Karpas-422 (cell line): ENCODE measurements at regions not wholly inside any gene's neighbourhood (a gene's known extent, or its start where the extent isn't known, plus 50 kb on each side); places are given as distances from the start of the nearest gene placed in this dataset.
"Not testable (repeated sequence)": the region's sequence is repeated elsewhere in the genome, so short reads cannot be mapped to it uniquely, and the experiment has no call there.

ENCODE experiments used
- DNase-seq: peaks from one replicate; pipeline ENCODE4 v3.0.0-alpha.2; 2015
- H2AFZ ChIP-seq: fragments of 200-600 bp; sonication (generic); 2 replicates; pipeline ENCODE4 v1.6.1; 2014; ENCODE audit warnings: antibody characterized with exemption, low read length, mixed read lengths
- H3K27ac ChIP-seq: fragments of 200-600 bp; sonication (generic); 2 replicates; pipeline ENCODE4 v1.5.1; 2014; ENCODE audit warnings: mild to moderate bottlenecking, low read length, moderate library complexity
- H3K27me3 ChIP-seq: fragments of 200-600 bp; sonication (generic); 2 replicates; pipeline ENCODE4 v1.6.1; 2014; ENCODE audit warnings: low read length, mixed read lengths
- H3K36me3 ChIP-seq: fragments of 200-600 bp; sonication (generic); 2 replicates; pipeline ENCODE4 v1.6.1; 2014; ENCODE audit warnings: low read length, mixed read lengths; ENCODE audit not compliant: insufficient read depth
- H3K4me1 ChIP-seq: fragments of 200-600 bp; sonication (generic); 2 replicates; pipeline ENCODE4 v1.6.1; 2014; ENCODE audit warnings: mild to moderate bottlenecking, low read length, mixed read lengths
- H3K4me2 ChIP-seq: fragments of 200-600 bp; sonication (generic); 2 replicates; pipeline ENCODE4 v1.6.1; 2014; ENCODE audit warnings: low read length, low read depth, mild to moderate bottlenecking; ENCODE audit not compliant: poor library complexity, severe bottlenecking
- H3K4me3 ChIP-seq: fragments of 200-600 bp; sonication (generic); 2 replicates; pipeline ENCODE4 v1.5.1; 2014; ENCODE audit warnings: mild to moderate bottlenecking, antibody characterized with exemption, low read length, mixed read lengths
- H3K79me2 ChIP-seq: fragments of 200-600 bp; sonication (generic); 2 replicates; pipeline ENCODE4 v1.6.1; 2014; ENCODE audit warnings: mild to moderate bottlenecking, low read length, mixed read lengths
- H3K9ac ChIP-seq: fragments of 200-600 bp; sonication (generic); 2 replicates; pipeline ENCODE4 v1.6.0; 2014; ENCODE audit warnings: low read length
- H3K9me2 ChIP-seq: fragments of 200-600 bp; sonication (generic), shearing (Covaris generic); replicated peaks from 2 replicates; pipeline ENCODE4 v1.6.0; 2014; ENCODE audit warnings: mild to moderate bottlenecking, low read length, moderate library complexity; ENCODE audit not compliant: insufficient read depth
- H3K9me3 ChIP-seq: fragments of 300-700, 200-600 bp; sonication (generic); 2 replicates; pipeline ENCODE4 v1.6.1; 2014; ENCODE audit warnings: low read length, mixed read lengths
- H4K20me1 ChIP-seq: fragments of 200-600 bp; sonication (generic); 2 replicates; pipeline ENCODE4 v1.6.1; 2014; ENCODE audit warnings: mild to moderate bottlenecking, antibody characterized with exemption, low read length, low read depth; ENCODE audit not compliant: insufficient read depth

DNA sequence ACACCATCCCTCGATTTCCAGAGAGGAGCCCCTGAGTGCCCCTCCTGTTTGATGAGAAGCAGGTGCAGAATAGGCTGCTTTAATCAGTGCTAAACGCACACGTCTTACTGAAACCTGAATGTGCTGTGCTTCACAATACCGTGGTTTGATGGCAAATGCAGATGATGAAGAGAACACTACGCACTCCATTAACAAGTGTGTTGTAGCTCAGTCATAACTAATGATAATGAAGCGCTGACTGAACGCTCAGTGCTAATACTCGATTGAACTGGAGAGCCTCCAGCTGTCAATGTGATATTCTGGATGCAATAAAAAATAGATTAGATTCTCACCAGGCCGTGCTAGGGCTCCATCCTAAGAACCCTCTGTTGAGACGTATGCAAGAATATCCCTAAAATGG lies 279.7 kb upstream of the PLPP4 start:
- Histone ChIP-seq H3K4me3 (no peak overlapping the region), H3K9me2 (no peaks in the 10 kb centered on the region), H3K27ac (no peak overlapping the region), H4K20me1 (peaks cover 31% of the 10 kb centered on the region), H3K9ac (no peak overlapping the region), H3K27me3 (no peaks in the 10 kb centered on the region), H2AFZ (no peak overlapping the region), H3K36me3 (peaks cover 97% of the 10 kb centered on the region), H3K9me3 (no peaks in the 10 kb centered on the region), H3K79me2 (peaks cover 92% of the 10 kb centered on the region), H3K4me2 (no peak overlapping the region), H3K4me1 (peaks cover 29% of the 10 kb centered on the region)
- DNase-seq: no peak

GRCh38 chr10:120180160-120180559 lies 276.9 kb upstream of the PLPP4 start:
- H3K9me2 ChIP-seq: no peaks in the 10 kb centered on the region
- DNase-seq: no peak
- peaks cover under 1% of the 10 kb centered on the region; the same call in 1 of the 2 replicates for H3K4me1 ChIP-seq
- no peaks in the 10 kb centered on the region for H3K27me3 ChIP-seq
- H3K4me3 ChIP-seq: no peak overlapping the region
- H3K36me3 ChIP-seq: peaks cover 97% of the 10 kb centered on the region
- H3K4me2 ChIP-seq: no peak overlapping the region
- peaks cover 80% of the 10 kb centered on the region for H3K79me2 ChIP-seq
- H3K9ac ChIP-seq: no peak overlapping the region
- H3K27ac ChIP-seq: no peak overlapping the region; the same call in 1 of the 2 replicates
- peaks cover 7% of the 10 kb centered on the region; the same call in 1 of the 2 replicates for H4K20me1 ChIP-seq
- no peaks in the 10 kb centered on the region for H3K9me3 ChIP-seq
- H2AFZ ChIP-seq: no peak overlapping the region

- H3K9ac ChIP-seq: no peak overlapping the region
- no peak overlapping the region for H3K4me3 ChIP-seq
- no peaks in the 10 kb centered on the region; the same call in 1 of the 2 replicates for H3K4me1 ChIP-seq
- H3K9me2 ChIP-seq: no peaks in the 10 kb centered on the region
- H3K4me2 ChIP-seq: no peak overlapping the region
- H3K27me3 ChIP-seq: no peaks in the 10 kb centered on the region
- peaks cover 5% of the 10 kb centered on the region; the same call in 1 of the 2 replicates for H4K20me1 ChIP-seq
- peaks cover 97% of the 10 kb centered on the region for H3K36me3 ChIP-seq
- no peaks in the 10 kb centered on the region for H3K9me3 ChIP-seq
- H3K27ac ChIP-seq: no peak overlapping the region
- no peak overlapping the region for H2AFZ ChIP-seq
- no peak for DNase-seq
- peaks cover 79% of the 10 kb centered on the region for H3K79me2 ChIP-seq
Measured at GRCh38 chr10:120181154-120181553, 275.9 kb upstream of the PLPP4 start.

GRCh38 chr10:120182431-120182830 lies 274.6 kb upstream of the PLPP4 start:
- no peak overlapping the region for H3K27ac ChIP-seq
- peaks cover 95% of the 10 kb centered on the region for H3K36me3 ChIP-seq
- H3K4me1 ChIP-seq: no peaks in the 10 kb centered on the region
- DNase-seq: no peak
- no peak overlapping the region for H3K9ac ChIP-seq
- no peak overlapping the region for H2AFZ ChIP-seq
- H4K20me1 ChIP-seq: no peaks in the 10 kb centered on the region; the same call in 1 of the 2 replicates
- no peaks in the 10 kb centered on the region for H3K9me2 ChIP-seq
- peaks cover 73% of the 10 kb centered on the region for H3K79me2 ChIP-seq
- H3K9me3 ChIP-seq: no peaks in the 10 kb centered on the region
- H3K4me2 ChIP-seq: no peak overlapping the region
- H3K4me3 ChIP-seq: no peak overlapping the region
- H3K27me3 ChIP-seq: no peaks in the 10 kb centered on the region

DNA sequence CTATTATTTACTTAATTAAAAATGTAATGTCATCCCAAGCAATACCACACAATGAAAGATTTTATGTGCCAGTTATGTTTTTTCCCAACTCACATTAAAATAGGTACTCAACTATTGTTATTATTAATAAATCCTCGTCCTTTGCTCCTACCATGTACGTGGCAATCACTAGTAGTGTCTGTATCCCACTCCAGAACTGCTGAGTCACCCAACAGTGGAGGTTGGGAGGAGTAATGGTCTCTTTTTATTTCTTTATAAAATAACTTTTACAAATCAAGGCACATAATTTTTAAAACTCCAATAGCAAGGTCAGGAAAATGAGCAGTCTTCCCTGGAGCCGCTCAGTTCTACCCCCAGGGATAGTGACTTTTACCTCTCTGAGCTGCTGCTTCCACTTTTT lies 273.5 kb upstream of the PLPP4 start:
- 0 out of 2 replicates have a peak overlapping the region, but pooled peaks have one; percentile 8 for H3K27ac ChIP-seq
- no peak for DNase-seq
- no peak overlapping the region for H3K4me2 ChIP-seq
- H3K9me3 ChIP-seq: no peaks in the 10 kb centered on the region
- H3K9ac ChIP-seq: no peak overlapping the region
- no peaks in the 10 kb centered on the region for H3K9me2 ChIP-seq
- no peaks in the 10 kb centered on the region for H3K27me3 ChIP-seq
- no peak overlapping the region for H2AFZ ChIP-seq
- H4K20me1 ChIP-seq: no peaks in the 10 kb centered on the region; the same call in 1 of the 2 replicates
- H3K4me3 ChIP-seq: no peak overlapping the region
- peaks cover 71% of the 10 kb centered on the region for H3K79me2 ChIP-seq
- H3K4me1 ChIP-seq: no peaks in the 10 kb centered on the region
- peaks cover 95% of the 10 kb centered on the region for H3K36me3 ChIP-seq

GRCh38 chr10:120184547-120185337 lies 272.3 kb upstream of the PLPP4 start:
- H3K9me3 ChIP-seq: no peaks in the 10 kb centered on the region
- no peak overlapping the region for H3K27ac ChIP-seq
- peaks cover 94% of the 10 kb centered on the region for H3K36me3 ChIP-seq
- peaks cover 65% of the 10 kb centered on the region for H3K79me2 ChIP-seq
- no peak overlapping the region for H3K4me3 ChIP-seq
- no peaks in the 10 kb centered on the region for H3K27me3 ChIP-seq
- H3K9ac ChIP-seq: no peak overlapping the region
- H3K4me2 ChIP-seq: no peak overlapping the region
- H3K9me2 ChIP-seq: no peaks in the 10 kb centered on the region
- no peak for DNase-seq
- no peak overlapping the region for H2AFZ ChIP-seq
- no peaks in the 10 kb centered on the region; the same call in 1 of the 2 replicates for H4K20me1 ChIP-seq
- H3K4me1 ChIP-seq: no peaks in the 10 kb centered on the region

GRCh38 chr10:120186506-120186905 lies 270.5 kb upstream of the PLPP4 start:
- H3K27me3 ChIP-seq: no peaks in the 10 kb centered on the region
- no peak for DNase-seq
- H3K9me2 ChIP-seq: no peaks in the 10 kb centered on the region
- H3K27ac ChIP-seq: no peak overlapping the region
- peaks cover 95% of the 10 kb centered on the region for H3K36me3 ChIP-seq
- H3K9ac ChIP-seq: no peak overlapping the region
- no peaks in the 10 kb centered on the region for H3K9me3 ChIP-seq
- no peaks in the 10 kb centered on the region for H3K4me1 ChIP-seq
- H4K20me1 ChIP-seq: no peaks in the 10 kb centered on the region
- H3K4me3 ChIP-seq: no peak overlapping the region
- peaks cover 67% of the 10 kb centered on the region for H3K79me2 ChIP-seq
- H2AFZ ChIP-seq: no peak overlapping the region
- H3K4me2 ChIP-seq: no peak overlapping the region

GRCh38 chr10:120187168-120187567 lies 269.9 kb upstream of the PLPP4 start:
- not testable (repeated sequence) for H3K4me2 ChIP-seq, H4K20me1 ChIP-seq, H3K4me3 ChIP-seq, H2AFZ ChIP-seq, H3K9ac ChIP-seq, H3K9me2 ChIP-seq, H3K4me1 ChIP-seq, H3K27ac ChIP-seq, H3K9me3 ChIP-seq, H3K27me3 ChIP-seq, DNase-seq
- Histone ChIP-seq H3K36me3 (peaks cover 95% of the 10 kb centered on the region), H3K79me2 (peaks cover 67% of the 10 kb centered on the region)
